Uterus (tissue), 3 donors: ENCODE measurements at regions not wholly inside any gene's neighbourhood (a gene's known extent, or its start where the extent isn't known, plus 50 kb on each side); places are given as distances from the start of the nearest gene placed in this dataset.

Experiments
- DNase-seq, 2 donors: peaks; one replicate each; pipeline ENCODE4 v3.0.0-alpha.2; 2019 to 2020
- H3K27ac ChIP-seq, 2 donors: fragments of 200-600 bp; sonication (generic); 1 replicate in 1 of 2; 2 replicates in 1 of 2; pipeline ENCODE4 v1.5.1; 2016 to 2018
- H3K27me3 ChIP-seq, 2 donors: fragments of 200-600 bp; sonication (generic); one replicate each; pipeline ENCODE4 v1.5.1; 2018 to 2019; ENCODE audit warnings: control low read depth in 1 of 2
- H3K36me3 ChIP-seq, 2 donors: fragments of 200-600 bp; sonication (generic); one replicate each; pipeline ENCODE4 v1.5.1; 2019; ENCODE audit warnings: control low read depth in 1 of 2
- H3K4me1 ChIP-seq, 2 donors: fragments of 200-600 bp; sonication (generic); one replicate each; pipeline ENCODE4 v1.5.1; 2018 to 2019; ENCODE audit warnings: control low read depth in 1 of 2
- H3K4me3 ChIP-seq, 2 donors: fragments of 200-600 bp; sonication (generic); 1 replicate in 1 of 2; 2 replicates in 1 of 2; pipeline ENCODE4 v1.5.1; 2018 to 2019; ENCODE audit warnings: mild to moderate bottlenecking in 1 of 2
- H3K9me3 ChIP-seq, 2 donors: fragments of 200-600 bp; sonication (generic); one replicate each; pipeline ENCODE4 v1.5.1; 2019; ENCODE audit warnings: control low read depth in 1 of 2
- CTCF ChIP-seq, 4 experiments: fragments of 200-600 bp in 2 of 4; fragments of 450-650 bp in 2 of 4; sonication (generic) in 2 of 4; IDR thresholded peaks; one replicate each; pipeline ENCODE4 v1.5.1; 2016 to 2019; ENCODE audit warnings: antibody characterized with exemption in 4 of 4, mild to moderate bottlenecking in 2 of 4, moderate library complexity in 1 of 4
- POLR2A ChIP-seq, 2 donors: fragments of 450-650 bp; IDR thresholded peaks; one replicate each; pipeline ENCODE4 v1.6.1; 2016; ENCODE audit warnings: antibody characterized with exemption in 2 of 2, mild to moderate bottlenecking in 1 of 2, moderate library complexity in 1 of 2
- intact Hi-C: fragments of 100-400 bp; cut with DNase I; formaldehyde crosslinking; loops from one replicate; pipeline ENCODE4 v1.15.1; 2023; ENCODE audit warnings: low total_unique reads
- donor health status: DM: yes; HTN: yes; CAD: no.

DNA sequence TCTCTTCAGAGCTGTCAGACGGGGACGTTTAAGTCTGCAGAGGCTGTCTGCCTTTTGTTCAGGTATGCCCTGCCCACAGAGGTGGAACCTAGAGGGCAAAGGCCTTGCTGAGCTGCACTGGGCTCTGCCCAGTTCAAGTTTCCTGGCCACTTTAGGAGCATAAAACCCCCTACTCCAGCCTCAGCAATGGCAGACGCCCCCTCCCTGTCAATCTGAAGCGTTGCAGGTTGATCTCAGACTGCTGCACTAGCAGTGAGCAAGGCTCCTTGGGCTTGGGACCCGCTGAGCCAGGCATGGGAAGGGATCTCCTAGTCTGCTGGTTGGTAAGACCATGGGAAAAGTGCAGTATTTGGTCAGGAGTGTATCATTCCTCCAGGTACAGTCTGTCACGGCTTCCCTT, 66.6 kb upstream of the TP53I11 start:
- H3K27me3 ChIP-seq: no peaks in the 10 kb centered on the region
- no peaks in the 10 kb centered on the region for H3K9me3 ChIP-seq
- H3K4me1 ChIP-seq: peaks cover 0 to under 1% of the 10 kb centered on the region in 2 donors
- TF ChIP-seq POLR2A (IDR thresholded peaks at IDR 0.05) (no peak), CTCF (IDR thresholded peaks at IDR 0.05) (no peak)
- intact Hi-C loops: no loop called here
- no peak for DNase-seq
- no peak overlapping the region for H3K4me3 ChIP-seq
- H3K36me3 ChIP-seq: no peaks in the 10 kb centered on the region
- H3K27ac ChIP-seq: no peak overlapping the region

- H3K27ac ChIP-seq: peak overlapping the region in 1 of 2 donors; percentile 24
Observed at GRCh38 chr11:45021001-45021400, 70.3 kb upstream of the TP53I11 start.

DNA sequence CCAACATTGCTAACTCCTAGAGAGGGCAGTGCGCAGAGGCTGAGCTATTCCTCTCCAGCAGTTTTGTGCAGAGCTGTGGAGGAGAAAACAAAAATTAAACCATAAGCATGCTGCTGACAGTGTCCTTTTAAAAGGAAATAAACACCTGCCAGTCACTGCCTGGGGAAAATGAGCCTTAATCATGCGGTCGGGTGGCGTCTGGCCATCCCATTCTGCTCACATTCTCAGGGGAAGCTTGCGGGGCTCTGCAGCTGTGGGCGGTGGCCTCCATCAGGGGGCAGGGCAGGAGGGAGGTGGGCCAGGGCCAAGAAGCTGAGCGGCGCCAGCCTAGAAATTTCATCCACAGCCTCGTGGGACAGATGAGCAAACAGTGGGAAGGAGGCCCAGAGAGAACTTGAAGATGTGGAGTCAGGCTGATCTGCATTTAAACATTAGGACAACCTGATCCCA, 71.0 kb upstream of the TP53I11 start:
- peak overlapping the region in 1 of 2 donors; percentile 24 for H3K27ac ChIP-seq
- no peak overlapping the region for H3K4me3 ChIP-seq
- no peak for TF ChIP-seq POLR2A (IDR thresholded peaks at IDR 0.05)
- TF ChIP-seq CTCF (IDR thresholded peaks at IDR 0.05): no peak
- no peaks in the 10 kb centered on the region for H3K36me3 ChIP-seq
- H3K9me3 ChIP-seq: no peaks in the 10 kb centered on the region
- peak; percentile 25 to 69 for DNase-seq
- H3K4me1 ChIP-seq: peaks cover 0 to 4% of the 10 kb centered on the region in 2 donors
- H3K27me3 ChIP-seq: no peaks in the 10 kb centered on the region
- intact Hi-C loops: no loop called here

More at GRCh38 chr11:45021001-45021400, 70.3 kb upstream of the TP53I11 start:
- TF ChIP-seq POLR2A (IDR thresholded peaks at IDR 0.05) (no peak), CTCF (IDR thresholded peaks at IDR 0.05) (no peak)
- no peak for DNase-seq
- Histone ChIP-seq H3K4me1 (peaks cover 0 to 4% of the 10 kb centered on the region in 2 donors), H3K4me3 (no peak overlapping the region), H3K9me3 (no peaks in the 10 kb centered on the region), H3K36me3 (no peaks in the 10 kb centered on the region), H3K27me3 (no peaks in the 10 kb centered on the region)
- intact Hi-C loops: no loop called here

- H3K27ac ChIP-seq: no peak overlapping the region
- peaks cover 0 to 4% of the 10 kb centered on the region in 2 donors for H3K4me1 ChIP-seq
- no peaks in the 10 kb centered on the region for H3K9me3 ChIP-seq
- no peak for TF ChIP-seq POLR2A (IDR thresholded peaks at IDR 0.05)
- TF ChIP-seq CTCF (IDR thresholded peaks at IDR 0.05): no peak
- DNase-seq: no peak
- no peak overlapping the region for H3K4me3 ChIP-seq
- intact Hi-C loops: no loop called here
- H3K36me3 ChIP-seq: no peaks in the 10 kb centered on the region
- no peaks in the 10 kb centered on the region for H3K27me3 ChIP-seq
Observed at GRCh38 chr11:45022294-45023064, 71.8 kb upstream of the TP53I11 start.

GRCh38 chr11:45023065-45023365, 72.3 kb upstream of the TP53I11 start:
- Histone ChIP-seq H3K9me3 (no peaks in the 10 kb centered on the region), H3K36me3 (no peaks in the 10 kb centered on the region), H3K27me3 (no peaks in the 10 kb centered on the region), H3K4me3 (no peak overlapping the region), H3K4me1 (peaks cover 0 to 4% of the 10 kb centered on the region in 2 donors), H3K27ac (no peak overlapping the region)
- TF ChIP-seq CTCF (IDR thresholded peaks at IDR 0.05): no peak
- TF ChIP-seq POLR2A (IDR thresholded peaks at IDR 0.05): no peak
- no peak for DNase-seq
- intact Hi-C loops: no loop called here
